Trophoblast cell (in vitro differentiated cells and primary cell): ENCODE measurements at regions not wholly inside any gene's neighbourhood (a gene's known extent, or its start where the extent isn't known, plus 50 kb on each side); places are given as distances from the start of the nearest gene placed in this dataset.

Experiments
- DNase-seq, 2 donors: peaks; one replicate each; pipeline ENCODE4 v3.0.0-alpha.2; 2016
- H2AFZ ChIP-seq: 2 replicates; pipeline ENCODE4 v1.6.1; 2013; ENCODE audit warnings: low read length, moderate library complexity, mild to moderate bottlenecking; ENCODE audit not compliant: insufficient read depth, poor library complexity
- H2AK5ac ChIP-seq: 2 replicates; pipeline ENCODE4 v1.6.1; 2013; ENCODE audit warnings: mild to moderate bottlenecking, low read length
- H2BK120ac ChIP-seq: 2 replicates; pipeline ENCODE4 v1.6.1; 2013; ENCODE audit warnings: low read length, mild to moderate bottlenecking, moderate library complexity; ENCODE audit not compliant: insufficient read depth, poor library complexity
- H2BK12ac ChIP-seq: 2 replicates; pipeline ENCODE4 v1.6.1; 2013; ENCODE audit warnings: mild to moderate bottlenecking, low read length, moderate library complexity
- H2BK5ac ChIP-seq: 2 replicates; pipeline ENCODE4 v1.6.1; 2013; ENCODE audit warnings: low read length, low read depth, moderate library complexity, mild to moderate bottlenecking; ENCODE audit not compliant: poor library complexity
- H3K14ac ChIP-seq: 2 replicates; pipeline ENCODE4 v1.6.1; 2013; ENCODE audit warnings: mild to moderate bottlenecking, low read length
- H3K18ac ChIP-seq: 2 replicates; pipeline ENCODE4 v1.6.1; 2013; ENCODE audit warnings: mild to moderate bottlenecking, low read length
- H3K23ac ChIP-seq: 2 replicates; pipeline ENCODE4 v1.6.1; 2013; ENCODE audit warnings: low read length
- H3K27ac ChIP-seq: 2 replicates; pipeline ENCODE4 v1.5.1; 2013; ENCODE audit warnings: low read depth, mild to moderate bottlenecking, inconsistent platforms, low read length, moderate library complexity
- H3K27me3 ChIP-seq: 2 replicates; pipeline ENCODE4 v1.6.1; 2013; ENCODE audit warnings: inconsistent platforms, mild to moderate bottlenecking, low read length, moderate library complexity; ENCODE audit not compliant: insufficient read depth
- H3K36me3 ChIP-seq, 2 experiments: 1 replicate in 1 of 2; 2 replicates in 1 of 2; pipeline ENCODE4 v1.6.1; 2013; ENCODE audit warnings: low read length in 2 of 2, mild to moderate bottlenecking in 2 of 2, moderate library complexity in 1 of 2; ENCODE audit not compliant: insufficient read depth in 2 of 2, control insufficient read depth in 1 of 2
- H3K4ac ChIP-seq: 2 replicates; pipeline ENCODE4 v1.6.1; 2013; ENCODE audit warnings: low read depth, mild to moderate bottlenecking, low read length, moderate library complexity
- H3K4me1 ChIP-seq, 2 experiments: 1 replicate in 1 of 2; 2 replicates in 1 of 2; pipeline ENCODE4 v1.6.1; 2013; ENCODE audit warnings: low read length in 2 of 2, mild to moderate bottlenecking in 2 of 2, moderate library complexity in 1 of 2; ENCODE audit not compliant: insufficient read depth in 2 of 2, control insufficient read depth in 1 of 2
- H3K4me2 ChIP-seq: 2 replicates; pipeline ENCODE4 v1.6.1; 2013; ENCODE audit warnings: inconsistent platforms, mild to moderate bottlenecking, low read length, moderate library complexity
- H3K4me3 ChIP-seq: 2 replicates; pipeline ENCODE4 v1.5.1; 2013; ENCODE audit warnings: mild to moderate bottlenecking, low read depth, low read length, inconsistent platforms
- H3K79me1 ChIP-seq: one replicate; pipeline ENCODE4 v1.6.1; 2013; ENCODE audit warnings: low read length
- H3K79me2 ChIP-seq: 2 replicates; pipeline ENCODE4 v1.6.1; 2013; ENCODE audit warnings: low read length, mild to moderate bottlenecking; ENCODE audit not compliant: control insufficient read depth, insufficient read depth, poor library complexity
- H3K9ac ChIP-seq: 2 replicates; pipeline ENCODE4 v1.6.1; 2013; ENCODE audit warnings: mild to moderate bottlenecking, low read length
- H3K9me3 ChIP-seq: 2 replicates; pipeline ENCODE4 v1.6.1; 2013; ENCODE audit warnings: low read depth, mild to moderate bottlenecking, control low read depth, inconsistent platforms, low read length; ENCODE audit not compliant: insufficient read depth
- H4K12ac ChIP-seq: 2 replicates; pipeline ENCODE4 v1.6.1; 2013; ENCODE audit warnings: low read depth, mild to moderate bottlenecking, low read length, moderate library complexity
- H4K8ac ChIP-seq: 2 replicates; pipeline ENCODE4 v1.6.1; 2013; ENCODE audit warnings: low read depth, mild to moderate bottlenecking, low read length, moderate library complexity
- H4K91ac ChIP-seq: one replicate; pipeline ENCODE4 v1.6.1; 2013; ENCODE audit warnings: low read depth, mild to moderate bottlenecking, low read length, moderate library complexity
- WGBS: extraction: QIAGEN DNeasy Blood & Tissue Kit; methylation state at CpG from one replicate; pipeline ENCODE4 v1.1.7; 2013; ENCODE audit warnings: missing lambda C conversion rate; ENCODE audit not compliant: insufficient read length, insufficient coverage; ENCODE audit errors: extremely low coverage; 5-methylcytosine and 5-hydroxymethylcytosine counted together

DNA sequence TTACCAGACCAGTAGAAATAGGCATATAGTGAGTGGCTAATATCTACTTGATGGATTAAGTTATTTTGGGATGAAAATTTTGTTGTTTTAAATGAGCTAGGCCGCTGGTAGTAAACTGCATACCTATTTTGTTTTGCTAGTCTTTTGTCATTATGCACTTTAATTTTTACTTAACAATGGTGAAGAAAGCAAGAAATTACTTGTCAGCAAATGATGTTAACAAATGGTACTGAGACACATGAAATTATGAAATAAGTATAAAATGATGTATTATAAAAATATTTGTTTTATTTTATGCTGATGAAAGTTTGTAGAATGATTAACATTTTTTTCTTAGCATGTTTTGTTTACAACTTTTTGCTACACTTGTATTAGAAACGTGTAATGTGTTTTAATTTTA is 807.7 kb downstream of the TBC1D32 start:
- H2BK5ac ChIP-seq: no peak overlapping the region
- H3K4ac ChIP-seq: no peak overlapping the region
- H3K14ac ChIP-seq: no peak overlapping the region
- H2AK5ac ChIP-seq: no peak overlapping the region
- no peak overlapping the region for H3K9ac ChIP-seq
- no peaks in the 10 kb centered on the region for H3K36me3 ChIP-seq
- no CpG with 5 or more reads among the region's 2 CpGs for WGBS
- H2BK12ac ChIP-seq: no peak overlapping the region
- H2AFZ ChIP-seq: no peak overlapping the region
- no peaks in the 10 kb centered on the region for H3K79me1 ChIP-seq
- no peak overlapping the region for H3K27ac ChIP-seq
- no peak overlapping the region for H3K23ac ChIP-seq
- H4K91ac ChIP-seq: no peak overlapping the region
- no peaks in the 10 kb centered on the region for H3K27me3 ChIP-seq
- H4K8ac ChIP-seq: no peak overlapping the region
- H3K9me3 ChIP-seq: no peaks in the 10 kb centered on the region
- no peak overlapping the region for H3K4me3 ChIP-seq
- H3K18ac ChIP-seq: no peak overlapping the region
- no peak overlapping the region for H4K12ac ChIP-seq
- no peaks in the 10 kb centered on the region for H3K4me1 ChIP-seq
- H2BK120ac ChIP-seq: no peak overlapping the region
- no peak for DNase-seq
- H3K4me2 ChIP-seq: no peak overlapping the region
- H3K79me2 ChIP-seq: no peaks in the 10 kb centered on the region

DNA sequence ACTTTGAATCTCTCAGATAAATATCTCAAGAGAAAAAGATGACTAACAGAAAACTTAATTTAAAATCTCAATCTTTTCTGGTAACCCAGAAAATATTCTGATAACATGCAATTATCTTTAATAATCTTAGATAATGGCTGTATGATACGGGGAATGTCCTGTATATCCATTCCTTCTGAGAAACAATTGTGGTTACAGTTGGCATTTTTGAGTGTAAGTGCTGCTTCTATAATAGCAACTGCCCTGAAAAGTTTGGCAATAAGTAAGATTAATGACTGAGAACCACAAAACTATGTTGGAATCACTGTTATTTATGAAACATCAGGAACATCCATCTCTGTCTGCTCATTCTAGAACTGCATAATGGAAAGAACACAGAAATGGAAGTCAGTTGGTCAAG is 819.7 kb downstream of the TBC1D32 start:
- H2BK120ac ChIP-seq: no peak overlapping the region

DNA sequence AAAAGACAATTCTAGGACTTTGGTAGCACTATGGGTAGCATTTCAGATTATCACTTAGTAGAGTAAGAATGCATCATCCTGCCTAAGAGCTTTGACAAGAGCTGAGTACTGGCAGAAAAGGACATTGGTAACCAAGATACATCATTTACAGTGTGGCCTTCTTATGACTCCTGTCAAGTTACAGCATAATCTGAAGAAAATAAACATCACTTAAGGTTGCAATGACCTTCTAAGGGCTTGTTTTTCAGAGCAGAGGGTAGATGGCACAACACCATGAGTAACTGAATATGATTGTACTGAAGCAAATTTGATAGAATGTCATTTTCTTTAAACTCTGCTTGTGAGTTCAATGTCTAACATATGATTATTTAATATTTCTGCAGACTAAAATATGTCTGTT is 822.6 kb downstream of the TBC1D32 start:
- H3K79me2 ChIP-seq: no peaks in the 10 kb centered on the region
- no peak overlapping the region for H4K12ac ChIP-seq
- DNase-seq: no peak
- no peaks in the 10 kb centered on the region for H3K27me3 ChIP-seq
- H3K36me3 ChIP-seq: no peaks in the 10 kb centered on the region
- H3K4me1 ChIP-seq: no peaks in the 10 kb centered on the region
- H2BK120ac ChIP-seq: no peak overlapping the region
- H3K9ac ChIP-seq: no peak overlapping the region
- no peak overlapping the region for H2AK5ac ChIP-seq
- no peak overlapping the region for H3K4ac ChIP-seq
- no peak overlapping the region for H2BK12ac ChIP-seq
- H3K14ac ChIP-seq: no peak overlapping the region
- no peak overlapping the region for H4K91ac ChIP-seq
- H3K23ac ChIP-seq: no peak overlapping the region
- no peak overlapping the region for H4K8ac ChIP-seq
- no peak overlapping the region for H2AFZ ChIP-seq
- H3K27ac ChIP-seq: no peak overlapping the region
- no peak overlapping the region for H3K4me2 ChIP-seq
- H3K18ac ChIP-seq: no peak overlapping the region
- H3K9me3 ChIP-seq: no peaks in the 10 kb centered on the region
- no peak overlapping the region for H2BK5ac ChIP-seq
- no peaks in the 10 kb centered on the region for H3K79me1 ChIP-seq
- H3K4me3 ChIP-seq: no peak overlapping the region

More for the DNA sequence above, 819.7 kb downstream of the TBC1D32 start:
- H3K9me3 ChIP-seq: no peaks in the 10 kb centered on the region
- no peaks in the 10 kb centered on the region for H3K4me1 ChIP-seq
- H3K9ac ChIP-seq: no peak overlapping the region
- no peak overlapping the region for H3K14ac ChIP-seq
- H3K27ac ChIP-seq: no peak overlapping the region
- no CpG with 5 or more reads among the region's 1 CpG for WGBS
- no peak overlapping the region for H2BK5ac ChIP-seq
- H3K79me1 ChIP-seq: no peaks in the 10 kb centered on the region
- no peak overlapping the region for H2AK5ac ChIP-seq
- no peak overlapping the region for H4K12ac ChIP-seq
- no peak for DNase-seq
- no peak overlapping the region for H4K8ac ChIP-seq
- no peak overlapping the region for H3K4ac ChIP-seq
- H3K18ac ChIP-seq: no peak overlapping the region
- no peak overlapping the region for H3K4me2 ChIP-seq
- H3K36me3 ChIP-seq: no peaks in the 10 kb centered on the region
- no peak overlapping the region for H3K23ac ChIP-seq
- H2AFZ ChIP-seq: no peak overlapping the region
- H3K4me3 ChIP-seq: no peak overlapping the region
- no peaks in the 10 kb centered on the region for H3K79me2 ChIP-seq
- H3K27me3 ChIP-seq: no peaks in the 10 kb centered on the region
- no peak overlapping the region for H4K91ac ChIP-seq
- no peak overlapping the region for H2BK12ac ChIP-seq

GRCh38 chr6:120498711-120499110 is 835.6 kb downstream of the TBC1D32 start:
- no peak overlapping the region for H3K4me2 ChIP-seq
- H3K4me3 ChIP-seq: no peak overlapping the region
- H3K36me3 ChIP-seq: no peaks in the 10 kb centered on the region
- no peak overlapping the region for H2AK5ac ChIP-seq
- no peak overlapping the region for H3K4ac ChIP-seq
- no peak overlapping the region for H2BK120ac ChIP-seq
- DNase-seq: no peak
- no peaks in the 10 kb centered on the region for H3K79me2 ChIP-seq
- H3K27ac ChIP-seq: no peak overlapping the region
- WGBS: no CpG with 5 or more reads among the region's 6 CpGs
- no peak overlapping the region for H3K9ac ChIP-seq
- H3K9me3 ChIP-seq: no peaks in the 10 kb centered on the region
- no peaks in the 10 kb centered on the region for H3K4me1 ChIP-seq
- H2BK12ac ChIP-seq: no peak overlapping the region
- H3K23ac ChIP-seq: no peak overlapping the region
- H3K14ac ChIP-seq: no peak overlapping the region
- H3K27me3 ChIP-seq: no peaks in the 10 kb centered on the region
- no peak overlapping the region for H3K18ac ChIP-seq
- H2AFZ ChIP-seq: no peak overlapping the region
- no peak overlapping the region for H2BK5ac ChIP-seq
- no peak overlapping the region for H4K91ac ChIP-seq
- no peak overlapping the region for H4K12ac ChIP-seq
- H3K79me1 ChIP-seq: no peaks in the 10 kb centered on the region
- H4K8ac ChIP-seq: no peak overlapping the region
